GM12891 (cell line): ENCODE measurements at regions not wholly inside any gene's neighbourhood (a gene's known extent, or its start where the extent isn't known, plus 50 kb on each side); places are given as distances from the start of the nearest gene placed in this dataset.

Experiments used
- PAX5 ChIP-seq: IDR thresholded peaks from 2 replicates; pipeline ENCODE4 v1.6.1; 2011; ENCODE audit warnings: low read length, moderate library complexity, mild to moderate bottlenecking; ENCODE audit not compliant: insufficient read depth, severe bottlenecking
- POLR2A ChIP-seq: IDR thresholded peaks from 2 replicates; pipeline ENCODE4 v1.6.1; 2011; ENCODE audit warnings: low read depth, low read length, control low read depth
- POLR2AphosphoS5 ChIP-seq: IDR thresholded peaks from 2 replicates; pipeline ENCODE4 v1.6.1; 2011; ENCODE audit warnings: low read depth, low read length, control low read depth
- SPI1 ChIP-seq: IDR thresholded peaks from 2 replicates; pipeline ENCODE4 v1.6.1; 2011; ENCODE audit warnings: low read depth, low read length, control low read depth
- TAF1 ChIP-seq: IDR thresholded peaks from 2 replicates; pipeline ENCODE4 v1.6.1; 2011; ENCODE audit warnings: low read depth, low read length, control low read depth

DNA sequence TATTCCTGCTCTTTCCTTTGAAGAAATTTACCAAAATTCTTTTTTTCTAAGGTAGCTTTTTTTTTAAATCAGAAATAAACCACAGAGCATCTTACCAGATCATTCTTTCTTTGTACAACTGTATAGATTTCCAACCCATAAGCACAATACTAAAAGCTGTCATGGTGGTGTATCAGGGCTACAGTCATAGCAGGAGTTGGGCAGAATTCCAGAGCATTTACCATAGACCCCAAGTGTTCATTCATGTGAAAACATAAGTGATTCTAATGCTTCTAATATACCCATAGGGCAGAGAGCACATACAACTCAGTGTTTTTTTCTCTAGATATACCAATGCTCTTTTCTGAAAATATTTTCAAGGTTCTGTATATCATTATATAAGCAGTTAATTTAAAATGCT, 392.5 kb downstream of the FRK start:
- TF ChIP-seq POLR2AphosphoS5: no peak
- TF ChIP-seq POLR2A: no peak
- TF ChIP-seq SPI1: no peak
- no peak for TF ChIP-seq PAX5
- no peak for TF ChIP-seq TAF1
